Inflammatory macrophage treated with lipopolysaccharide for 4 hours (primary cell): ENCODE measurements at regions not wholly inside any gene's neighbourhood (a gene's known extent, or its start where the extent isn't known, plus 50 kb on each side); places are given as distances from the start of the nearest gene placed in this dataset.

Experiments used
- DNase-seq: peaks from one replicate; pipeline ENCODE4 v3.0.0-alpha.2; 2020

GRCh38 chr6:55696501-55696900 is 117.5 kb upstream of the HMGCLL1 start:
- no peak for DNase-seq

- no peak for DNase-seq
Observed at GRCh38 chr6:55696041-55696440, 117.0 kb upstream of the HMGCLL1 start.

DNA sequence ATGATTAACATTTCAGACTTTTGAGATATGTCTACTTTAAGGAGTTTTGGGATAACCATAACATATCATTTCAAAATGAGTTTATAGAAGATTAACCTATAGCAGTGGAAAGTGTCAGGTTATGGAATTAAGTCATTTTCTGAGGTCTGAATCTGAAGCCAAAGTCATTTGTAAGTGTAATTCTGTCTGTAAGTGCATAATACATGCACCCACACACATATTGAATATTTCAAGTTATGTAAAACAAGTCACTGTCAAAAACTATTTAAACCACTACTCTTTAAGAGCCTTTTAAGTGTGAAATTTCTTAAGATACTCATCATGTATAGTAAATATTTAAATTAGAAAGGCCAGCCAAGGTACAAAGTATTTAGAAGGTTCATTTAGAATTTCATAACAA is 115.8 kb upstream of the HMGCLL1 start:
- DNase-seq: no peak

GRCh38 chr6:55694148-55694547 is 115.2 kb upstream of the HMGCLL1 start:
- DNase-seq: no peak

DNA sequence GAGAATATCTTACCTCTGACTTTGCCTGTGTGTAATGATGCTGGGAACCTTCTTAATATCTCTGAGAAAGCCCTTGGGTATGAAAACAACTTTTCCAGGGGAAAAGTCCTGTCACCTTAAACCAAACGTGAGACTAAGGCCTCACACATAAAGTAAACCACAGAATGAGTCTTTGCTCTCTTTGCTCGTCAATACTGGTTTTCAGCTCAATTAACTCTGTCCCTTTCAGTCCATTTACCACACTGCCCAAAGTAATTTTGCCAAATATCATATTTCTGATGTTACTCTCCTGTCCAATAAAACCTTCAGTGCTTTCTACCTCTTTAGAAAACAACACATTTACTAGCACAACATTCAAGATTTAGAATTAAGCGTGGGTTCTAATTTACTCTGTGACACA is 100.5 kb upstream of the HMGCLL1 start:
- DNase-seq: no peak

GRCh38 chr6:55678330-55679224 is 99.6 kb upstream of the HMGCLL1 start:
- DNase-seq: no peak

DNA sequence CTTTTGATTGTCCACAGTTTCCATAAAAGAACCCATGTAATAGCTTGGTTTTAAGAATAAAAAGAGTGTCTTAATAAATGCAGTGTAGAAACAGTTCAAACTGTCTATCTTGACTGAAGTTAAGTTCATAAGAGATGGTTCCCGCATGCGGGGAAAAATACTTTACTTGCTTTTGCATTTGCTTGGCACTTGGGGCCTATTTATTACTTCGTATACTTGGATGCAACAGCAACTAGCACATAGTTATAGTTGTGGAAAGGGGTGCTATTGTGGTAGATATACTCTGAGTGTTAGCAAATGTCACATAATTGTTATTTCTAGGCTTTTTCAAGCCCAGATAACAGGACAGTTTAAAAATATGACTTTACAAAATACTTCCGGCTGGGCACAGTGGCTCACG is 97.7 kb upstream of the HMGCLL1 start:
- no peak for DNase-seq

DNA sequence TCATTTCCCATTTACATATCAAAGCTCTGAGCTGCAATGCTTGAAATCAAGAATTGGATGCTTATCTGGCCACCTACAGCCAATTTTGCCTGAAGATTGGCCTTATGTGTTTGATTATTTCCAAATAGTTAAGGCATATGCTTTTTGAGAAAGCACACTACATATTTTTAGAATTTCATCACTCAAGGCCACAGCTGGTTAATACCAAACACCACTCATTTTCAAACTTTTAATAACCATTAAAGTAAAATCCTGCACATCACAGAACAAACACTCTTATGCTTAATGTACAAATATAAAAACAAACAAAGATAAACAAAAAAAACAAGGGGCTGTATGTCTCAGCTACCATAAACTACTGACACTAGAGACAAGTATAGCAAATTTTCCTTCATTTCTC is 96.9 kb upstream of the HMGCLL1 start:
- DNase-seq: no peak

GRCh38 chr6:55674672-55675071 is 95.7 kb upstream of the HMGCLL1 start:
- no peak for DNase-seq

DNA sequence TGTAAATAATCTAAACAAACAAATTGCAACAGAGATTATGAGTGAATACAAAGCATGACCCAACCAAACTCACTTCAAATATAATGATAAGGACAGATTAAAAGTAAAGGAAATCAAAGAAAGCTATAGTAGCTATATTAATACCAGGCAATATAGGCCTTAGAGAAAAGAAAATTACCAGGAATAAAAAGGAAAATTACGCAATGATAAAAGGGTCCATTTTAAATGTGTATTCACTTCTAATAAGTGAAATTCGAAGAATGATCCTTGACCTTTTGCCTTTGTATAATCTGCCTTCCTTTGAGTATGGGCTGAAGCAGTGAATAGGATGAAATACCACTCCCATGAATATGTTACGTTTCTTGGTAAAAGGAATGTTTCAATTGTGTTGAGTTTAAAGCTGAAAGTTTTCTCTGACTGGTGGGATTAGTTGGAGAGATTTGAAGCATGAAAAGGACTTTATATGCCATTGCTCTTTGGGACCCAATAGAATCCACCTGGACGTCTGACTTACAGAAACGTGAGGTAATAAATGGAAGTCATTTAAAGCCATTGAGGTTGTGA is 91.9 kb upstream of the HMGCLL1 start:
- DNase-seq: no peak

DNA sequence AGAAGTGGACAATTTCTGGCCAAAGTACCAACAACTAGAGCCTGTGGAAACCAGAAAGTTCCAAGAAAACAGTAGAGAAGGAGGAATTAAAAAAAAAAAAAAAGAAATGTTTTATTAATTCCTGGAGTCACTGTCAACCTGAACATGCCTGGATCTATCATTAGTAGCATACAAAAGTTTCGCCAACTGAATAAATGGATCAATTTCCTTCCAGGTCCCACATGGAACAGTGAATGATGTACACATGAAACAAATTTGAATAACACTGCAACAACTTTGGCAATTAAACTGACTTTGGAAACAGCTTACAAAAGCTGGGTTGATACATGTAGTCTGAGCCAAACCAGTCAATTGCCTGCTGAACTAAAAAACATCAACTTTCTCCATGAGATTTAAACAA is 90.0 kb upstream of the HMGCLL1 start:
- no peak for DNase-seq

DNA sequence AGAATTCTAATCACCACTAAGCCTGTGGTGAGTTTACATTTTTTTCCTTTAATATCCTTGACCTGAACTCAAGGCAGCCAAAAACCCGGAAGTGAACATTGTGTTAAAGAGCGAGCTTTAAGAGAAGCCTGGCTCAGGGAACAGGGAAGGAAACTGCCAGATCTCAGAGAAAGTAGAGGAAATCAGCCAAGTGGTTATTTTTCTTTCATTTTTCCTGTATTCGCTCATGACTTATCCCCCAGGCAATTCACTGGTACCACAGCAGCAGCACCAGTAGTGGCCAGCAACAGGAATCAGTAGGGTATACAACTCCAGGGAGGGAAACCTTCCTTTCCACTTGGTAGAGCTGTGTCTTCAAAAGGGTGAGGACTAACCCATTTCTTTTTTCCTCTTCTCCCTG is 89.6 kb upstream of the HMGCLL1 start:
- no peak for DNase-seq

DNA sequence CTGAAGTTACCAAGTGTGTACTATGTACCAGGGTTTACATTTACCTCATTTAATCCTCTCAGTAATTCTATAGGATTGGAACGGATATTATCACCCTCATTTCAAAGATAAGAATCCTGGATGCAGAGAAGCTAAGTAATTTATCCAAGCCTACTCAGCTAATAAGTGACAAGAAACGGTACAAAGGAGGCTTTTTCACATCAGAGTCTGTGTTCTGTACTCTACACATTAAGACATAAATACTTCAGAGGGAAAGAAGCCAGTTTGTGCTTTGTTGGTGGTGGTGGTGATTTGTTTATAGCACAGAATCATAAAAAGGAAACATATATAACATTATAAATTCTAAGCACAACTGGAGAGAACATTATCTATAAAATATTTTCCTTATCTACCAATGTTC is 88.3 kb upstream of the HMGCLL1 start:
- DNase-seq: no peak

- DNase-seq: no peak
Observed at GRCh38 chr6:55666606-55667225, 87.7 kb upstream of the HMGCLL1 start.

- no peak for DNase-seq
Observed at GRCh38 chr6:55666037-55666436, 87.0 kb upstream of the HMGCLL1 start.

- no peak for DNase-seq
Observed at GRCh38 chr6:55664591-55665587, 85.9 kb upstream of the HMGCLL1 start.

DNA sequence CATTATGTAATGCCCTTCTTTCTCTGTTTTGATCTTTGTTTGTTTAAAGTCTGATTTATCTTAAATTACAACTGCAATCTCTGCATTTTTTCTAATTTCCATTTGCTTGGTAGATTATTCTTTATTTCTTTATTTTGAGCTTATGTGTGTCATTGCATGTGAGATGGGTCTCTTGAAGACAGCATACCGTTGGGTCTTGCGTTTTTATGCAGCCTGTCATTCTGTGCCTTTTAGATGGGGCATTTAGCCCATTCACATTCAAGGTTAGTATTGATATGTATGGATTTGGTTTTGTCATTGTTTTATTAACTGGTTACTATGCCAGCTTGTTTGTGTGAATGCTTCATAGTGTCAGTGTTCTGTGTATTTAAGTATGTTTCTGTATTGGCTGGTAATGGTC is 84.9 kb upstream of the HMGCLL1 start:
- no peak for DNase-seq

DNA sequence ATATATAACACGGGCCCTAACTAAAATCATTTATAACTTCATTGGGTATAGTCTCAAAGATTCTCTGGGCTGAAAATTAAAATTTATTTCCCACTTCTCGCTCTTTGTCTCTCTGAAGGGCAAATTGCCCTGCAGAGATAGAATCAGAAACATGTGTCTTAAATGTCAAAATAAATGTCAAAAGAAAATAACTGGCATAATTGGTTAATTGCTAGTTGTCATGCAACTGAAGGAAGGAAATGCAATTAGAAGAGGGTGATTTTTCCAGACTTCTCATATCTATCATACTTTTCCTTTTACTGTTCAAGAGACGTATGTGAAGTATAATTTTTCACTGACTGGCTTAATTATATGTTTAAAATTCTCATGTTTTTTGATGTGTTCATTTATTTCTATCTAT is 80.3 kb upstream of the HMGCLL1 start:
- no peak for DNase-seq

DNA sequence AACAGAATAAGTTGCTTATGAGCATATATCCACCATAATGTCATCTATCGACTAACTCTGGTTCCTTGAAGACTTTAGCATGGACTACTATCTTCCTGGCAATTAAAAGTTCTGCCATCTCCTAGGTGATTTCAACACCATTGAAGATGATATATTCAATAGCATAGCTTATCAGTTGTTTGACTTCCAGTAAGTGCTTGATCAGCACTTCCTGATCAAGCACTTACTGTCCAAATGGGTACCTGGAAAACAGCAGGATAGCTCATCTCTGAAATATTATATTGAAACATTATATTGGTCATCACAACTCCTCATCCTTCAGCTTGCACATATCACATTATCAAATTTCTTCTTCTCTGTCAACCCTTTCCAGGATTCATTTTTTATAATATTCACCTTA is 75.5 kb upstream of the HMGCLL1 start:
- no peak for DNase-seq

DNA sequence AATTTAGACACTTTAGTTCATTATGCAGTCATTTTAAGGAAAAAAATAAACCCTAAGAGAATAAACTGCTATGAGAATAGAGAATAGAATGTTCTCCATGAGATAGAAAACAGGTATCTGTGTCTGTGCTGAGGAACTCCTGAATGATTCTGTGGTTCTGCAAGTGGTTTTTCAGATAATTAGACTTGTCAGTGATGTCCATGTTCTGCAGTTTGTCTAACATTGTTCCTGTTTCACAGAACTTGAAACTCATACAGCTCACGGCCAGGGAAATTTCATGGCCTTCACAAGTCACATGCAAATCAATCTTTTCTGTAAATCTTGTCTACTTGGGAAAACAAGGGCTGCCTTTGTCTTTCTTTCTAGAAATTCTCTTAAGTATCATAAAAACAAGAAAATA is 73.4 kb upstream of the HMGCLL1 start:
- DNase-seq: no peak

GRCh38 chr6:55651015-55651414 is 72.0 kb upstream of the HMGCLL1 start:
- DNase-seq: no peak

DNA sequence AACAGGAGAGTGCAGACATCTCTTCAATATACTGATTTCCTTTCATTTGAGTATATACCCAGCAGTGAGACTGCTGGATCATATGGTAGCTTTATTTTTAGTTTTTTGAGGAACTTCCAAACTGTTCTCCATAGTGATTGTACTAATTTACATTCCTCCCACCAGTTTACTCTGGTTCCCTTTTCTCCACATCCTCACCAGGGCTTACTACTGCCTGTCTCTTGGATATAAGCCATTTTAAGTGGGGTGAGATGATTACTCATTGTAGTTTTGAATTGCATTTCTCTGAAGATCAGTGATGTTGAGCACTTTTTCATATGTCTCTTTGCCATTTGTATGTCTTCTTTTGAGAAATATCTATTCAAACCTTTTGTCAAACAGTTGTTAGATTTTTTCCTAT is 64.9 kb upstream of the HMGCLL1 start:
- DNase-seq: peak; percentile 63

DNA sequence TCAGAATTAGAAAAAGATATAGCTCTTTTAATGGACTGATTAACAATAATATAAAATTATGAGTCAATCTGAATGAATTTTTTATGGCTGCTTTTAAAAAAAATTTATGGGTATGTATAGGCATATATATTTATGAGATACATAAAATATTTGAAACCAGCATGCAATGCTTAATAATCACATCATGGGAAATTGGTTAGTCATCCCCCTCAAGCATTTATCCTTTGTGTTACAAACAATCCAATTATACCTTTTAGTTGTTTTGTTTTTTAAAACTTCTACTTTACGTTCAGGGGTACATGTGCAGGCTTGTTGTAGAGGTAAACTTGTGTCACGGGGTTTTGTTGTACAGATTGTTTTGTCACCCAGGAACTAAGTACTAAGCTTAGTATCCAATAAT is 63.4 kb upstream of the HMGCLL1 start:
- no peak for DNase-seq
